HCT116 (cell line): ENCODE measurements at regions not wholly inside any gene's neighbourhood (a gene's known extent, or its start where the extent isn't known, plus 50 kb on each side); places are given as distances from the start of the nearest gene placed in this dataset.

Experiments
- ATAC-seq: fragments of 200-7000 bp; cut with Tn5 transposase; 2 replicates; pipeline ENCODE4 v1.9.1; 2020; ENCODE audit warnings: mild to moderate bottlenecking, moderate library complexity
- BruUV-seq: library from RNA; stranded (reverse); fragments of 400-500 nt; replicated peaks from 2 replicates; lab custom pipeline; 2021; lab: Mats Ljungman, UMichigan
- CTCF ChIA-PET: fragments of 300-600 bp; sonication (Branson Sonifier 250); formaldehyde crosslinking; loops from one replicate; lab custom pipeline; 2021; ENCODE audit warnings: antibody characterized with exemption; lab: Charles Lee
- POLR2A ChIA-PET: fragments of 300-600, 350-600 bp; sonication (Branson Sonifier 250); formaldehyde crosslinking; loops from one replicate; lab custom pipeline; 2021; ENCODE audit warnings: antibody characterized with exemption; lab: Charles Lee
- RAD21 ChIA-PET, 2 experiments: fragments of 300-600 bp; sonication (Branson Sonifier 250); formaldehyde crosslinking; loops; one replicate each; lab custom pipeline; 2023; ENCODE audit warnings: low total read pairs in 2 of 2; ENCODE audit not compliant: uncharacterized antibody in 2 of 2, unreplicated experiment in 2 of 2, low non-redundant PET in 1 of 2; lab: Charles Lee
- DNase-seq: peaks from one replicate; pipeline ENCODE4 v3.0.0-alpha.2; 2010; ENCODE audit warnings: low read depth, low spot score
- H2AFZ ChIP-seq: fragments of 200-600 bp; shearing (Covaris generic), sonication (generic); 2 replicates; pipeline ENCODE4 v1.6.1; 2017; ENCODE audit warnings: low read depth, mixed run types, mixed read lengths, antibody characterized with exemption, low read length; ENCODE audit not compliant: poor library complexity, severe bottlenecking
- H3K27ac ChIP-seq: 2 replicates; pipeline ENCODE4 v1.5.1; 2012; ENCODE audit warnings: low read depth, low read length
- H3K27me3 ChIP-seq: fragments of 200-600 bp; sonication (generic); 2 replicates; pipeline ENCODE4 v1.6.1; 2016; ENCODE audit warnings: mixed run types, low read length, mixed read lengths; ENCODE audit not compliant: insufficient read depth
- H3K36me3 ChIP-seq, 2 experiments: fragments of 200-500 bp in 1 of 2; fragments of 200-600 bp in 1 of 2; sonication (Bioruptor generic) in 1 of 2; sonication (generic) in 1 of 2; 2 replicates each; pipeline versions ENCODE4 v1.5.1 to v1.6.1; 2014 to 2016; ENCODE audit warnings: low read length in 2 of 2, inconsistent platforms in 1 of 2, mixed read lengths in 1 of 2, mixed run types in 1 of 2; ENCODE audit not compliant: insufficient read depth in 2 of 2, control insufficient read depth in 1 of 2
- H3K4me1 ChIP-seq, 2 experiments: fragments of 200-600 bp in 1 of 2; sonication (generic) in 1 of 2; 2 replicates each; pipeline versions ENCODE4 v1.5.1 to v1.6.1; 2012 to 2017; ENCODE audit warnings: low read length in 2 of 2, inconsistent platforms in 1 of 2, mild to moderate bottlenecking in 1 of 2, mixed read lengths in 1 of 2, mixed run types in 1 of 2, moderate library complexity in 1 of 2; ENCODE audit not compliant: insufficient read depth in 2 of 2, control insufficient read depth in 1 of 2
- H3K4me2 ChIP-seq: fragments of 200-600 bp; sonication (generic); 2 replicates; pipeline ENCODE4 v1.6.1; 2017; ENCODE audit warnings: mixed run types, low read length, mixed read lengths
- H3K4me3 ChIP-seq, 2 experiments: fragments of 200-600 bp in 1 of 2; sonication (generic) in 1 of 2; replicated peaks in 1 of 2; 2 replicates each; pipeline ENCODE4 v1.5.1; 2011 to 2016; ENCODE audit warnings: low read length in 2 of 2, control low read depth in 1 of 2, low read depth in 1 of 2, mild to moderate bottlenecking in 1 of 2, mixed read lengths in 1 of 2, mixed run types in 1 of 2
- H3K79me2 ChIP-seq: fragments of 200-600 bp; sonication (generic); 2 replicates; pipeline ENCODE4 v1.6.1; 2017; ENCODE audit warnings: mild to moderate bottlenecking, mixed run types, low read length, moderate library complexity, mixed read lengths; ENCODE audit not compliant: insufficient read depth
- H3K9ac ChIP-seq: fragments of 200-600 bp; sonication (generic); 2 replicates; pipeline ENCODE4 v1.6.1; 2016; ENCODE audit warnings: low read length, mixed read lengths
- H3K9me2 ChIP-seq: fragments of 200-600 bp; sonication (generic), shearing (Covaris generic); 2 replicates; pipeline ENCODE4 v1.6.1; 2017; ENCODE audit warnings: mixed run types, mild to moderate bottlenecking, moderate library complexity; ENCODE audit not compliant: insufficient read depth
- H3K9me3 ChIP-seq, 2 experiments: fragments of 200-500 bp in 1 of 2; fragments of 200-600 bp in 1 of 2; sonication (Bioruptor generic) in 1 of 2; sonication (generic) in 1 of 2; 2 replicates each; pipeline ENCODE4 v1.6.1; 2014 to 2017; ENCODE audit warnings: low read length in 2 of 2, mixed read lengths in 2 of 2, inconsistent platforms in 1 of 2, low read depth in 1 of 2, mild to moderate bottlenecking in 1 of 2, mixed run types in 1 of 2, moderate library complexity in 1 of 2; ENCODE audit not compliant: control insufficient read depth in 1 of 2, insufficient read depth in 1 of 2
- H4K20me1 ChIP-seq: fragments of 200-600 bp; sonication (generic), shearing (Covaris generic); 2 replicates; pipeline ENCODE4 v1.6.1; 2017; ENCODE audit warnings: mixed run types, mild to moderate bottlenecking, moderate library complexity; ENCODE audit not compliant: insufficient read depth
- EGR1 ChIP-seq: IDR thresholded peaks from 2 replicates; pipeline ENCODE4 v1.6.1; 2012; ENCODE audit warnings: low read depth
- ELF1 ChIP-seq: IDR thresholded peaks from 2 replicates; pipeline ENCODE4 v1.6.1; 2012; ENCODE audit warnings: low read depth, borderline replicate concordance
- MAX ChIP-seq: IDR thresholded peaks from 2 replicates; pipeline ENCODE4 v1.6.1; 2012
- REST ChIP-seq: IDR thresholded peaks from 2 replicates; pipeline ENCODE4 v1.6.1; 2012; ENCODE audit warnings: low read depth
- SIN3A ChIP-seq: IDR thresholded peaks from 2 replicates; pipeline ENCODE4 v1.6.1; 2012; ENCODE audit warnings: low read depth
- SRF ChIP-seq: IDR thresholded peaks from 2 replicates; pipeline ENCODE4 v1.6.1; 2012; ENCODE audit warnings: low read depth
- ZBTB33 ChIP-seq: IDR thresholded peaks from 2 replicates; pipeline ENCODE4 v1.6.1; 2011; ENCODE audit warnings: mild to moderate bottlenecking, low read length, moderate library complexity; ENCODE audit not compliant: insufficient replicate concordance; ENCODE audit errors: extremely low read depth
- ZFX ChIP-seq: fragments of 450-650 bp; IDR thresholded peaks from 2 replicates; pipeline ENCODE4 v1.6.1; 2017
- intact Hi-C: fragments of 100-400 bp; cut with micrococcal nuclease; formaldehyde crosslinking; loops from 2 replicates; pipeline ENCODE4 v1.10.0; 2022

- no peak for TF ChIP-seq REST
- TF ChIP-seq, all 23 proteins: peak for 0
Observed at GRCh38 chr1:4147509-4147908, 247.4 kb upstream of the C1orf174 start (continued).

- Histone ChIP-seq H3K36me3 (no peaks in the 10 kb centered on the region), H3K79me2 (no peaks in the 10 kb centered on the region), H3K4me1 (no peaks in the 10 kb centered on the region), H3K9ac (no peak overlapping the region), H3K27ac (no peak overlapping the region), H4K20me1 (no peaks in the 10 kb centered on the region), H3K27me3 (peaks cover 4% of the 10 kb centered on the region; the same call in 1 of the 2 replicates), H3K4me3 (no peak overlapping the region), H3K9me2 (0 out of 2 replicates have a peak, but pooled peaks cover 2% of the 10 kb centered on the region), H3K9me3 (peaks cover 0 to 4% of the 10 kb centered on the region in 2 experiments; a peak in 1 of 4 replicates), H2AFZ (no peak overlapping the region), H3K4me2 (no peak overlapping the region)
- no peak for TF ChIP-seq SRF
- RAD21 ChIA-PET = no interaction called here
- no peak for DNase-seq
- BruUV-seq = no TSS peak
- POLR2A ChIA-PET = no interaction called here
- intact Hi-C loops = no loop called here
- 0 out of 2 replicates have a peak, but pooled peaks have one; percentile 22 for ATAC-seq
- CTCF ChIA-PET = no interaction called here
Observed at GRCh38 chr1:4149281-4149680, 249.2 kb upstream of the C1orf174 start.

- no peak for ATAC-seq
- Histone ChIP-seq H3K27me3 (peaks cover 4% of the 10 kb centered on the region; the same call in 1 of the 2 replicates), H3K9ac (no peak overlapping the region), H3K4me3 (no peak overlapping the region), H3K4me2 (no peak overlapping the region), H3K27ac (no peak overlapping the region), H3K4me1 (no peaks in the 10 kb centered on the region), H3K36me3 (no peaks in the 10 kb centered on the region), H4K20me1 (no peaks in the 10 kb centered on the region), H3K79me2 (no peaks in the 10 kb centered on the region), H2AFZ (no peak overlapping the region), H3K9me2 (no peaks in the 10 kb centered on the region), H3K9me3 (no peaks in the 10 kb centered on the region)
- RAD21 ChIA-PET = no interaction called here
- CTCF ChIA-PET = no interaction called here
- intact Hi-C loops = no loop called here
- DNase-seq = no peak
- BruUV-seq = no TSS peak
- POLR2A ChIA-PET = no interaction called here
- TF ChIP-seq ZFX (no peak), ZBTB33 (no peak), REST (no peak), MAX (no peak), ELF1 (no peak), EGR1 (no peak), SIN3A (no peak)
Observed at GRCh38 chr1:4149831-4150230, 249.8 kb upstream of the C1orf174 start.
